Esophagus muscularis mucosa (tissue), 4 donors: ENCODE measurements at regions not wholly inside any gene's neighbourhood (a gene's known extent, or its start where the extent isn't known, plus 50 kb on each side); places are given as distances from the start of the nearest gene placed in this dataset.

ENCODE experiments used
- DNase-seq: peaks from one replicate; pipeline ENCODE4 v3.0.0-alpha.2; 2017; ENCODE audit errors: extremely low spot score
- H3K27ac ChIP-seq, 4 donors: fragments of 200-600 bp; sonication (generic); replicated peaks in 1 of 4; 1 replicate in 3 of 4; 2 replicates in 1 of 4; pipeline ENCODE4 v1.5.1; 2016 to 2019; ENCODE audit warnings: mild to moderate bottlenecking in 1 of 4
- H3K27me3 ChIP-seq, 4 donors: fragments of 200-600 bp; sonication (generic); one replicate each; pipeline versions ENCODE4 v1.5.1 to v1.6.0; 2016 to 2019
- H3K36me3 ChIP-seq, 4 donors: fragments of 200-600 bp; sonication (generic); one replicate each; pipeline ENCODE4 v1.5.1; 2016 to 2019
- H3K4me1 ChIP-seq, 4 donors: fragments of 200-600 bp; sonication (generic); one replicate each; pipeline ENCODE4 v1.5.1; 2016 to 2019
- H3K4me3 ChIP-seq, 4 donors: fragments of 200-600 bp; sonication (generic); 1 replicate in 2 of 4; 2 replicates in 2 of 4; pipeline ENCODE4 v1.5.1; 2016 to 2019; ENCODE audit warnings: mild to moderate bottlenecking in 4 of 4, moderate library complexity in 1 of 4
- H3K9me3 ChIP-seq, 4 donors: fragments of 200-600 bp; sonication (generic); 1 replicate in 3 of 4; 2 replicates in 1 of 4; pipeline ENCODE4 v1.5.1; 2016 to 2019
- EP300 ChIP-seq: sonication (generic); formaldehyde crosslinking; IDR thresholded peaks from one replicate; pipeline ENCODE4 v1.6.1; 2017; ENCODE audit warnings: antibody characterized with exemption
- POLR2A ChIP-seq: fragments of 450-650 bp; IDR thresholded peaks from one replicate; pipeline ENCODE4 v1.6.1; 2017; ENCODE audit warnings: antibody characterized with exemption, moderate library complexity, mild to moderate bottlenecking, low read depth
- POLR2AphosphoS5 ChIP-seq, 2 donors: sonication (generic); formaldehyde crosslinking; IDR thresholded peaks; one replicate each; pipeline ENCODE4 v1.6.1; 2017; ENCODE audit warnings: antibody characterized with exemption in 2 of 2
- WGBS: methylation state at CpG from one replicate; pipeline ENCODE4 v1.1.5; 2018; 5-methylcytosine and 5-hydroxymethylcytosine counted together
- intact Hi-C: fragments of 100-400 bp; cut with DNase I; formaldehyde crosslinking; loops from one replicate; pipeline ENCODE4 v1.15.1; 2023
- TF ChIP-seq, protein P1 (sequence below), 3 experiments: fragments of 200-600 bp in 2 of 3; fragments of 450-650 bp in 1 of 3; sonication (generic) in 2 of 3; IDR thresholded peaks; one replicate each; pipeline ENCODE4 v1.5.1; 2017 to 2019; ENCODE audit warnings: antibody characterized with exemption in 3 of 3, mild to moderate bottlenecking in 2 of 3, moderate library complexity in 1 of 3

DNA sequence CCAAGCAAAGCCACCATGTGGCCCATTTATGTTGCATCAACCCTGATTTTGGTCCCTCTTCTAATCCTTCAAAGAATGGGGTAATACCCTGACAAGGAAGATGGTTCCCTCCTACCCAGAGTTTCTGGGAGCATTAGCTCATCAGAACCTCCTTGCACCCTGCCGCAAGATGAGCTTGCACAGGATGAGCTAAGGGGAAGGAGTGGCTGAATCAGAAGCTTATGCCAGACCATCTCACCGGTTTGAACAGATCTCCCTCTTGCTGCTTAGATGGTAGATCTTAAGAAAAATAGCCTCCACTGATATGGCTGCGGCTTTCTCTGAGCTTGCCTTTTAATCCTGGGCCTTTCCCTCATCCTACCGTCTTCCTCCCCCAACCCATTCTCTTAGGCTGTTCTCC is 175.1 kb downstream of the SOX9 start:
- peaks cover 0 to 38% (median 0%) of the 10 kb centered on the region in 4 donors for H3K27me3 ChIP-seq
- TF ChIP-seq POLR2AphosphoS5 (IDR thresholded peaks at IDR 0.05) (no peak), EP300 (no peak), POLR2A (no peak)
- TF ChIP-seq, protein P1, sequence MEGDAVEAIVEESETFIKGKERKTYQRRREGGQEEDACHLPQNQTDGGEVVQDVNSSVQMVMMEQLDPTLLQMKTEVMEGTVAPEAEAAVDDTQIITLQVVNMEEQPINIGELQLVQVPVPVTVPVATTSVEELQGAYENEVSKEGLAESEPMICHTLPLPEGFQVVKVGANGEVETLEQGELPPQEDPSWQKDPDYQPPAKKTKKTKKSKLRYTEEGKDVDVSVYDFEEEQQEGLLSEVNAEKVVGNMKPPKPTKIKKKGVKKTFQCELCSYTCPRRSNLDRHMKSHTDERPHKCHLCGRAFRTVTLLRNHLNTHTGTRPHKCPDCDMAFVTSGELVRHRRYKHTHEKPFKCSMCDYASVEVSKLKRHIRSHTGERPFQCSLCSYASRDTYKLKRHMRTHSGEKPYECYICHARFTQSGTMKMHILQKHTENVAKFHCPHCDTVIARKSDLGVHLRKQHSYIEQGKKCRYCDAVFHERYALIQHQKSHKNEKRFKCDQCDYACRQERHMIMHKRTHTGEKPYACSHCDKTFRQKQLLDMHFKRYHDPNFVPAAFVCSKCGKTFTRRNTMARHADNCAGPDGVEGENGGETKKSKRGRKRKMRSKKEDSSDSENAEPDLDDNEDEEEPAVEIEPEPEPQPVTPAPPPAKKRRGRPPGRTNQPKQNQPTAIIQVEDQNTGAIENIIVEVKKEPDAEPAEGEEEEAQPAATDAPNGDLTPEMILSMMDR (IDR thresholded peaks at IDR 0.05) = no peak
- DNase-seq = no peak
- no peaks in the 10 kb centered on the region for H3K36me3 ChIP-seq
- H3K4me1 ChIP-seq = no peaks in the 10 kb centered on the region
- 83% methylated on average over 4 of the region's 4 CpGs for WGBS
- intact Hi-C loops = no loop called here
- H3K4me3 ChIP-seq = no peak overlapping the region
- no peak overlapping the region for H3K27ac ChIP-seq
- H3K9me3 ChIP-seq = no peaks in the 10 kb centered on the region

DNA sequence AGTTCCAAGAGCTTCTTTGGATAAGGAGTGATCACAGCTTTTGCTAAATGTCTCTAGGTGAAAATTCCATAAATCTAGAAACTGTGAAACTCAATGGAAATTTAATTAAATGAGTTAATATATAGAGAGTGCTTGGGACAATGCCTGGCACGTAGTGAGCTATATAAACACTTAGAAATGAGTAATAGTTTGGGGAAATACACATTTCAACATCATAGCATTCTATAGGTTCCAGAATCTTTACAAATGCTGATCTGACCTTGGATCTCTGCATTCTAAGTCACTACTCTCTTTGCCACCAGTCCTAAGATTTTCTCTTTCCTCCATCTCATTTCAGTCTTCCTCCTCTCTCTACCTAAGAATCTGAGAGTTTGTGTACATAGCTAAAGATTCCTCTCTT is 175.6 kb downstream of the SOX9 start:
- intact Hi-C loops = no loop called here

GRCh38 chr17:72297326-72298115 is 176.7 kb downstream of the SOX9 start:
- TF ChIP-seq POLR2A (no peak), EP300 (no peak), POLR2AphosphoS5 (IDR thresholded peaks at IDR 0.05) (no peak)
- TF ChIP-seq, protein P1 (IDR thresholded peaks at IDR 0.05) = no peak
- H3K27ac ChIP-seq = no peak overlapping the region
- no peaks in the 10 kb centered on the region for H3K36me3 ChIP-seq
- no peaks in the 10 kb centered on the region for H3K9me3 ChIP-seq
- no peak for DNase-seq
- intact Hi-C loops = no loop called here
- H3K4me1 ChIP-seq = no peaks in the 10 kb centered on the region
- H3K4me3 ChIP-seq = no peak overlapping the region
- 69% methylated on average over 9 of the region's 9 CpGs for WGBS
- H3K27me3 ChIP-seq = peaks cover 0 to 38% (median 0%) of the 10 kb centered on the region in 4 donors

More for the DNA sequence above, 175.6 kb downstream of the SOX9 start:
- H3K27ac ChIP-seq = no peak overlapping the region
- H3K4me1 ChIP-seq = no peaks in the 10 kb centered on the region
- H3K36me3 ChIP-seq = no peaks in the 10 kb centered on the region
- H3K4me3 ChIP-seq = no peak overlapping the region
- 24% methylated on average over 1 of the region's 1 CpG for WGBS
- H3K9me3 ChIP-seq = no peaks in the 10 kb centered on the region
- TF ChIP-seq POLR2AphosphoS5 (IDR thresholded peaks at IDR 0.05) (no peak), POLR2A (no peak), EP300 (no peak)
- TF ChIP-seq, protein P1 (IDR thresholded peaks at IDR 0.05) = no peak
- H3K27me3 ChIP-seq = peaks cover 0 to 38% (median 0%) of the 10 kb centered on the region in 4 donors
- no peak for DNase-seq

DNA sequence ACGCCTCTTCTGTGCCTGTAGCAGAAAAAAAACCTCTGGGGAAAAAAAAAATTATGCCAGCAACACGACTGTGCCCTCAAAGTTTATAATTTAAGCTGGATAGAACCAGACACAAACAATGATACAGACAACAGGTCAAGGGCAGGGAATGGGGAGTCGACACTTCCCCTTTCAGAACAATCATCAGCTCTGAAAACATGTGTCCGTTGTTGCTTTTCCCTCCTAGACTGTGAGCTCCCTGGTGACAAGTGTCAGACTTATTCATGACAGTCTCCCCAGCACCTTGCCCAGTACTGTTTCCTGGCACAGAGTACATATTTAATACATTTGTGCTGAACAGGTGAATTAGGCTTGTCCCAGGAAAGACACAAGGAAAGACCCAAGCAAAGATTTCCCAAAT is 178.3 kb downstream of the SOX9 start:
- Histone ChIP-seq H3K36me3 (no peaks in the 10 kb centered on the region), H3K4me3 (no peak overlapping the region), H3K4me1 (no peaks in the 10 kb centered on the region), H3K9me3 (no peaks in the 10 kb centered on the region), H3K27ac (no peak overlapping the region), H3K27me3 (peaks cover 0 to 32% (median 0%) of the 10 kb centered on the region in 4 donors)
- intact Hi-C loops = no loop called here
- 72% methylated on average over 4 of the region's 4 CpGs for WGBS
- no peak for DNase-seq
- TF ChIP-seq, protein P1 (IDR thresholded peaks at IDR 0.05) = no peak
- no peak for TF ChIP-seq EP300
- no peak for TF ChIP-seq POLR2A
- no peak for TF ChIP-seq POLR2AphosphoS5 (IDR thresholded peaks at IDR 0.05)

- no peaks in the 10 kb centered on the region for H3K36me3 ChIP-seq
- no peaks in the 10 kb centered on the region for H3K4me1 ChIP-seq
- TF ChIP-seq EP300 (no peak), POLR2A (no peak), POLR2AphosphoS5 (IDR thresholded peaks at IDR 0.05) (no peak)
- TF ChIP-seq, protein P1 (IDR thresholded peaks at IDR 0.05) = no peak
- WGBS = 64% methylated on average over 5 of the region's 5 CpGs
- no peaks in the 10 kb centered on the region for H3K9me3 ChIP-seq
- peaks cover 0 to 28% (median 0%) of the 10 kb centered on the region in 4 donors for H3K27me3 ChIP-seq
- no peak overlapping the region for H3K27ac ChIP-seq
- no peak overlapping the region for H3K4me3 ChIP-seq
- intact Hi-C loops = no loop called here
- no peak for DNase-seq
Measured at GRCh38 chr17:72299592-72299991, 178.8 kb downstream of the SOX9 start.
